ENCODE measurements at regions not wholly inside any gene's neighbourhood (a gene's known extent, or its start where the extent isn't known, plus 50 kb on each side); places are given as distances from the start of the nearest gene placed in this dataset.

GRCh38 chr12:83945871-83946270 lies 966.7 kb downstream of the SLC6A15 start:
- TF ChIP-seq EZH2 (IDR thresholded peaks at IDR 0.05) (no peak), POLR2AphosphoS5 (IDR thresholded peaks at IDR 0.05; ENCODE audit: borderline replicate concordance, low read depth, low read length) (no peak)
